GM12864 (cell line): ENCODE measurements at regions not wholly inside any gene's neighbourhood (a gene's known extent, or its start where the extent isn't known, plus 50 kb on each side); places are given as distances from the start of the nearest gene placed in this dataset.

Source experiments
- DNase-seq: peaks from one replicate; pipeline ENCODE4 v3.0.0-alpha.2; 2011; ENCODE audit warnings: low read depth
- H3K4me3 ChIP-seq: 2 replicates; pipeline ENCODE4 v1.5.1; 2011; ENCODE audit warnings: mild to moderate bottlenecking, low read depth, low read length, control low read depth
- TF ChIP-seq, protein P1 (sequence below): IDR thresholded peaks from 2 replicates; pipeline ENCODE4 v1.5.1; 2011; ENCODE audit warnings: low read depth, mild to moderate bottlenecking, moderate library complexity, low read length, control low read depth, inconsistent platforms; ENCODE audit errors: missing control alignments

DNA sequence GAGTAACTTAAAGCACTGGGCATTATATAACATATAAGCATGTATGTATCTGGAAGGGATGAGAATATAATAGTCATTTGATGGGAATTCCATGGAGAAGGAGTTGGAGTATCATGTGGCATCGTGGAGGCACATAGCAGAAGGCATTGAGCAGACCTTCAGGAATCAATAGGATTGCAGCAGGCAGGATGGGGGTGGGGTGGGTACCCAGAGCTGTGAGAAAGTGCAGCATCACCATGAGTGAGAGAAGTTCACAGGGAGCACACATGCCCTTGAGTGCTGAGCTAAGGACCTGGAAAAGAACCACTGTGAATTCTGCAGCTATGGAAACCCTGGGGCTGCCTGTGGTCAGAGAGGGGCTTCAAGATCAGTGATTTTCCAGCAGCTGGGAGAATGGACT, 57.3 kb downstream of the MED10 start:
- DNase-seq: no peak
- H3K4me3 ChIP-seq: no peak overlapping the region
- TF ChIP-seq, protein P1, sequence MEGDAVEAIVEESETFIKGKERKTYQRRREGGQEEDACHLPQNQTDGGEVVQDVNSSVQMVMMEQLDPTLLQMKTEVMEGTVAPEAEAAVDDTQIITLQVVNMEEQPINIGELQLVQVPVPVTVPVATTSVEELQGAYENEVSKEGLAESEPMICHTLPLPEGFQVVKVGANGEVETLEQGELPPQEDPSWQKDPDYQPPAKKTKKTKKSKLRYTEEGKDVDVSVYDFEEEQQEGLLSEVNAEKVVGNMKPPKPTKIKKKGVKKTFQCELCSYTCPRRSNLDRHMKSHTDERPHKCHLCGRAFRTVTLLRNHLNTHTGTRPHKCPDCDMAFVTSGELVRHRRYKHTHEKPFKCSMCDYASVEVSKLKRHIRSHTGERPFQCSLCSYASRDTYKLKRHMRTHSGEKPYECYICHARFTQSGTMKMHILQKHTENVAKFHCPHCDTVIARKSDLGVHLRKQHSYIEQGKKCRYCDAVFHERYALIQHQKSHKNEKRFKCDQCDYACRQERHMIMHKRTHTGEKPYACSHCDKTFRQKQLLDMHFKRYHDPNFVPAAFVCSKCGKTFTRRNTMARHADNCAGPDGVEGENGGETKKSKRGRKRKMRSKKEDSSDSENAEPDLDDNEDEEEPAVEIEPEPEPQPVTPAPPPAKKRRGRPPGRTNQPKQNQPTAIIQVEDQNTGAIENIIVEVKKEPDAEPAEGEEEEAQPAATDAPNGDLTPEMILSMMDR: no peak

DNA sequence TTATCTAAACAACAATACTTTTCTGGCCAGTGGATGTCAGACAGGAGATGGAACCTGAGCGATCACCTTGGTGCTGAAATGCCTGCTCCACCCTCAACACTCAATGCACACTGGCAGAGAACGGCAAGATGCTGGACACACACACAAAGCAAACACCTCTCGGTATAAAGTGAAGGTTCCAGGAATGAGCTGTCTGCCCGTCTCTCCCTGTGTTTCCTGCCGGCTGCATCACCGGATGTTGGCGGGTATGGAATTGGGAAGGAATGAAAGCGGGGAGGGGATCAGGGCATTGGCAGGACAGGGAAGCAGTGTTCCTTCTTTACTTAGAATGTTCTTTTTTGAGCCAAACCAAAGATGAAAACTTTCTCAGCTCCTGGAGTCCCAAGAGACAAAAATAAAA, 59.2 kb downstream of the MED10 start:
- TF ChIP-seq, protein P1: no peak
- no peak overlapping the region for H3K4me3 ChIP-seq
- DNase-seq: no peak

DNA sequence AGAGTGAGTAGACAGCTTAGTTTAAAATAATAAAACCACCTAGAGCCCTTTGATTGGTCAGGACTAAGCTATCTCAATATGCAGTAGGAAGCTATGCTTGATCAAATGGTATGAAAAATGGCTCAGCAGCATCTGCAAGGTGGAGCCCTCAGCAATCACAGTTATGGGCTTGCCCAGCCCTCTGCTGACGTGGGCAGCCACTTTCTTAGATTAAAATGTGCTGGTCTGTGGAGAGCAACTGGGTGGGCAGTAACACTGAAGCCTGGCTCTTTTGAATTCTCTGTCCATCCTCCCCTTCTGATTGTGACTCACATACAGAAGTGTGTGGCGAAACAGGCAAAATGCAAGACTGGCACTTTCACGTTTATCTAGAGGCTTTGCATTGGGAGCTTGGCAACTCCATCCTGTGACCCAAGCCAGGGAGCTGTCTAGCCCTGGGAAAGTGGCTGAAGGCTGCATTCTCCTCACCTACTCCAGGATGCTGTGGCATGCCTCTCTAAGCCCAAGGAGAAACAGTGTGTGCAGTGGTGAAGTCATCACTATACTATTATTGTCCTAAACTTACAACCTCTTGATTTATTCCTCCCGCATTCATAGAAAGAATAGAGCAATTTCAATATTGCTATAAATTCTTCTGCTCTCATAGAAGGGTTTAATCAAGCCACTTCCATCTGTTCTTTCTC, 61.1 kb downstream of the MED10 start:
- TF ChIP-seq, protein P1: no peak
- DNase-seq: no peak
- no peak overlapping the region for H3K4me3 ChIP-seq

DNA sequence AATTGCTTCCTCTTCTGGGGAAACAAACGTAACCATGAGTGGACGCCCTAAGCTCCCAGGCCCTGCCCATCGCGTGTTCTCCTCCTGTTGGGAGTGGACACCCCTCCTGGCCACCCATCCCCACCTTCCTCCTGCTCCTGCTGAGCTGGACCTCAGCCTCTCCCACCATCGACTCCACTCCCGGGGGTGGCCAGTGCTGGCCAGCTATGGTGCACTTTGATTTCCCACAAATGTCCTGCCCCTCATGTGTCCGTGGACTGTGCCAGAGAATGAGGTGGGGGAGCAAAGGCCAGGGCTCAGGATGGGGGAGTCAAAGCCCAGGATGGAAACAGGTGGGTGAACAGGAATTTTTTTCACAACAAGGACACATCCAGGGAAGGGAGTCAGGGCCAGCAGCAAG, 62.8 kb downstream of the MED10 start:
- H3K4me3 ChIP-seq: no peak overlapping the region
- TF ChIP-seq, protein P1: no peak
- DNase-seq: no peak

DNA sequence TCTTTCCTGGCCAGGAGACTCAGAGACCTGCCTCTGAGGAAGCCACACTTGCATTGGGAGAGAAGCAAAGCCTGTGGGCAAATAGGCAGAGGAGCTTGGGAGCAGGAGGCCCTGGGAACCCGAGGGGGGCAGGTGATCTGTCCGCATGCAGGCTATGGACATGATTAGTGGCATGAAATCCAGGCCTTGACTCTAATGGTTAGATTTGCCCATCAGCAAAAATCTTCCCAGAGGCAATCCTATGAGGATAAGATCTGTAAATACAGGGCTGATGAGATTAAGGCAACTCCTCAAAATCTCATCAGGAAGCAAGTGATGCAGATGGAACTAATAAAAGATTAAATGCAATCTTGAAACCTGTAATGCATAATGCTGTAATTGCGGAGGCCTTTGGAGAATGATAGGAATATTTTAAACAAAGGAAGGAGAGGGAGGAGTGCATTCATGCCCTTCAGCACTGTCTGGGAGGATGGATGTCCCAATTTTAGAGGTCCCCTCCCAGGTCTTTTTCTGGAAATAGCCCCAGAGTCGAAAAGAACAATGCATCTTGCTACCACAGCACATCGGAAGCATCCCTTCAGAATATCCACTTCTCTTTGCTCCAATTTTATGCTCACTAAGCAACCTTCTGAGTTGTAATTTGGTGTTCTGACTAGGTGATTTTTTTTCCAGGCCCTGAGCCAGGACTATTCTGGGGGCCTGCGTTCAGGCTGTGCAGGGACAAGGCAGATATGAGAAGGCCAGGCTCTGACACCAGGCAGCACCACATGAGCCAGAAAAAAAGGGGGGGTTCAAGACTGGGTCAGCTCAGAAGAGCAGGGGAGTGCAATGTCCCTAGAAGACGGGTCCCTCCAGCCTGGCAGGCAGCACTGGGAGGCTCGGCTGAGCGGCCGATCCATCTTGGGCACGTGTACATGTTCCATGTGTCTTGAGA, 66.5 kb downstream of the MED10 start:
- TF ChIP-seq, protein P1: no peak
- DNase-seq: no peak
- H3K4me3 ChIP-seq: no peak overlapping the region

DNA sequence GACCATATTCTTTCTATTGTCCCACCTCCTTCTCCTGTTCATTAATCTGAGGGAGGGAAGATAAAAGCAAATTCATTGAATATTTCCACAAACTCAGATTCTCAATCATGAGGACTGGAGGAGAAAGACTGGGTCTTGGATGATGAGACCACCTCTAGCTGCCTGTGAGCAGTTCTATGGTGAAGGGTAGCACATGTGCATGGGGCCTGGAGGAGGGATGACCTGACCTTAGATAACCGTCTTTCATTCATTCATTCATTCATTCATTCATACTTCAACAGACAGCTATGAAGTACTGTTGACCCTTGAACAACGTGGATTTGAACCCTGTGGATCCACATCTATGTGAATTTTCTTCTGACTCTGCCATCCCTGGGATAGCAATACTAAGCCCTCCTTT, 68.4 kb downstream of the MED10 start:
- DNase-seq: no peak
- TF ChIP-seq, protein P1: no peak
- H3K4me3 ChIP-seq: no peak overlapping the region
